WTC11 (cell line): ENCODE measurements at regions not wholly inside any gene's neighbourhood (a gene's known extent, or its start where the extent isn't known, plus 50 kb on each side); places are given as distances from the start of the nearest gene placed in this dataset.

Experiments
- ATAC-seq: fragments of 200-7000 bp; cut with Tn5 transposase; 2 replicates; pipeline ENCODE4 v1.10.0; 2021; ENCODE audit warnings: mild to moderate bottlenecking, moderate library complexity
- CTCF ChIA-PET: fragments of 300-600 bp; sonication (Branson Sonifier 250); formaldehyde crosslinking; loops from one replicate; lab custom pipeline; 2021; ENCODE audit warnings: antibody characterized with exemption; lab: Charles Lee
- POLR2A ChIA-PET: fragments of 350-600 bp; sonication (Branson Sonifier 250); formaldehyde crosslinking; loops from one replicate; lab custom pipeline; 2021; ENCODE audit warnings: antibody characterized with exemption; lab: Charles Lee
- DNase-seq: peaks from one replicate; pipeline ENCODE4 v3.0.0; 2021; ENCODE audit warnings: low spot score
- H3K27ac Mint-ChIP-seq: 2 replicates; pipeline ENCODE4 v1.8.0; 2021; ENCODE audit warnings: mixed read lengths
- H3K27me3 Mint-ChIP-seq: 2 replicates; pipeline ENCODE4 v1.8.0; 2021; ENCODE audit warnings: low read depth, mild to moderate bottlenecking, moderate library complexity, mixed read lengths
- H3K36me3 Mint-ChIP-seq: 2 replicates; pipeline ENCODE4 v1.8.0; 2021; ENCODE audit warnings: mixed read lengths
- H3K4me1 Mint-ChIP-seq: 2 replicates; pipeline ENCODE4 v1.8.0; 2022; ENCODE audit warnings: mixed read lengths
- H3K4me3 Mint-ChIP-seq: 2 replicates; pipeline ENCODE4 v1.8.0; 2021; ENCODE audit warnings: mild to moderate bottlenecking, moderate library complexity, mixed read lengths
- H3K9me3 Mint-ChIP-seq: 2 replicates; pipeline ENCODE4 v1.8.0; 2021; ENCODE audit warnings: mixed read lengths
- FOXJ3 ChIP-seq: sonication (generic); formaldehyde crosslinking; IDR thresholded peaks from 2 replicates; pipeline ENCODE4 v1.9.0; 2021; ENCODE audit warnings: missing genetic modification reagents, mild to moderate bottlenecking, borderline replicate concordance
- JUN ChIP-seq: sonication (generic); formaldehyde crosslinking; IDR thresholded peaks from 2 replicates; pipeline ENCODE4 v1.8.0; 2023; ENCODE audit warnings: mild to moderate bottlenecking, missing genetic modification reagents
- MYBL2 ChIP-seq: sonication (generic); formaldehyde crosslinking; IDR thresholded peaks from 2 replicates; pipeline ENCODE4 v1.8.1; 2023; ENCODE audit warnings: mild to moderate bottlenecking, moderate library complexity, missing genetic modification reagents
- NFATC4 ChIP-seq: fragments of 250-450 bp; sonication (Bioruptor Pico); IDR thresholded peaks from 2 replicates; pipeline ENCODE4 v1.9.0; 2021; ENCODE audit warnings: mild to moderate bottlenecking
- OVOL2 ChIP-seq: fragments of 250-450 bp; sonication (Bioruptor Pico); IDR thresholded peaks from 2 replicates; pipeline ENCODE4 v1.9.0; 2021; ENCODE audit warnings: mild to moderate bottlenecking, borderline replicate concordance
- SMAD3 ChIP-seq: sonication (generic); formaldehyde crosslinking; IDR thresholded peaks from 2 replicates; pipeline ENCODE4 v1.8.0; 2022; ENCODE audit warnings: missing genetic modification reagents, mild to moderate bottlenecking, borderline replicate concordance
- ZNF232 ChIP-seq: sonication (generic); formaldehyde crosslinking; IDR thresholded peaks from 2 replicates; pipeline ENCODE4 v1.8.0; 2022; ENCODE audit warnings: mild to moderate bottlenecking, missing genetic modification reagents
- ZNF317 ChIP-seq: sonication (generic); formaldehyde crosslinking; IDR thresholded peaks from 2 replicates; pipeline ENCODE4 v1.8.1; 2023; ENCODE audit warnings: low read depth, mild to moderate bottlenecking, moderate library complexity, missing genetic modification reagents, borderline replicate concordance
- ZNF416 ChIP-seq: fragments of 250-450 bp; sonication (Bioruptor Pico); IDR thresholded peaks from 2 replicates; pipeline ENCODE4 v1.9.0; 2021; ENCODE audit warnings: mild to moderate bottlenecking, inconsistent platforms
- TF ChIP-seq, protein P1 (sequence below): sonication (generic); formaldehyde crosslinking; IDR thresholded peaks from 2 replicates; pipeline ENCODE4 v1.8.1; 2022; ENCODE audit warnings: missing genetic modification reagents, borderline replicate concordance
- TF ChIP-seq, protein P2 (sequence below): fragments of 250-450 bp; sonication (Bioruptor Pico); IDR thresholded peaks from 2 replicates; pipeline ENCODE4 v1.9.0; 2021; ENCODE audit warnings: mild to moderate bottlenecking
- TF ChIP-seq, protein P3 (sequence below): fragments of 250-450 bp; sonication (Bioruptor Pico); IDR thresholded peaks from 2 replicates; pipeline ENCODE4 v2.1.2; 2022; ENCODE audit warnings: mild to moderate bottlenecking, moderate library complexity
- TF ChIP-seq, protein P4 (sequence below): sonication (generic); formaldehyde crosslinking; IDR thresholded peaks from 2 replicates; pipeline ENCODE4 v1.8.1; 2022; ENCODE audit warnings: low read depth, mild to moderate bottlenecking, moderate library complexity, missing genetic modification reagents, borderline replicate concordance
- TF ChIP-seq, protein P5 (sequence below): fragments of 250-450 bp; sonication (Bioruptor Pico); IDR thresholded peaks from 2 replicates; pipeline ENCODE4 v1.9.0; 2021; ENCODE audit warnings: mild to moderate bottlenecking, borderline replicate concordance
- TF ChIP-seq, protein P6 (sequence below): sonication (generic); formaldehyde crosslinking; IDR thresholded peaks from 2 replicates; pipeline ENCODE4 v1.8.0; 2022; ENCODE audit warnings: mild to moderate bottlenecking, missing genetic modification reagents
- TF ChIP-seq, protein P7 (sequence below): sonication (generic); formaldehyde crosslinking; IDR thresholded peaks from 2 replicates; pipeline ENCODE4 v1.8.1; 2022; ENCODE audit warnings: low read depth, missing genetic modification reagents, borderline replicate concordance
- TF ChIP-seq, protein P8 (sequence below): sonication (generic); formaldehyde crosslinking; IDR thresholded peaks from 2 replicates; pipeline ENCODE4 v1.8.1; 2023; ENCODE audit warnings: mild to moderate bottlenecking, missing genetic modification reagents, moderate library complexity

DNA sequence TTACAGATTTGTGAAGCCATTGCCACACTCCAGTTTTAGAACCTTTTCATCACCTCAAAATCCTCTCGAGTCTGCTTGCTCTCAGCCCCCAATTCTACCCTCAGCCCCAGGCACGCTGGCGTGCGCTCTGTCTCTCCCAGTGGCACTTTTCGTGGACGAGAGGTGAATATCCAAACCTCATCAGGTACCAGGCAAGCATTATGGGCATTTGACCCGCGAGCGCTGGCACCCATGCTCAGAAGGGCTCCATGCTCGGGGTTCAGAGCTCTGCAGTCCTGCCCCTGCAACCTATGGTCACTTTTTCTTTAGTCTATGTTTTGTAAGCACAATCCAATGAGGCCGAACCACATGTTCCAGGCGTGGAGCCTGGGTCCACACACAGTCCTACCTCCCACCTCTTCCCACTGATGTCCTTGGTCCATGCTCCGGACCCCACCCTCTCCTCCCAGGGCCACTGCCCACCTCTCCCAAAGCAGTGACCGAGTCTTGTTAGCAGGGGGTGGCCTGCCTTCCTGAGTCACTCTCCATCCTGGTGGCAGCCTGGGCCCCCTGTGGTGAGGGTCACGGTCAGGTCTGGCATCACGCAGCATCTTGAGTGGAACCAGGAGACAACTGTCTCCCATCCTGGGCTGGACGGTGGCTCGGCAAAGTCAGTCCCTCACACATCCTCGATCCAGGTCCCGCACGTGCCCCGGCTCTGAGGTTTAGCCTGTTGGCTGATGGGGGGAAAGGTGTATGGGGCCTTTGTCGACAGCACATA lies 256.9 kb downstream of the NDUFA10 start:
- Mint-ChIP-seq H3K27ac (no peak overlapping the region), H3K4me1 (no peaks in the 10 kb centered on the region), H3K27me3 (no peaks in the 10 kb centered on the region), H3K4me3 (no peak overlapping the region), H3K9me3 (peaks cover 19% of the 10 kb centered on the region)
- ChIA-PET CTCF (no interaction called here), POLR2A (no interaction called here)
- no peak for ATAC-seq
- no peak for TF ChIP-seq NFATC4 (CRISPR knock-in tag)
- no peak for TF ChIP-seq OVOL2 (CRISPR knock-in tag)
- TF ChIP-seq, protein P1, sequence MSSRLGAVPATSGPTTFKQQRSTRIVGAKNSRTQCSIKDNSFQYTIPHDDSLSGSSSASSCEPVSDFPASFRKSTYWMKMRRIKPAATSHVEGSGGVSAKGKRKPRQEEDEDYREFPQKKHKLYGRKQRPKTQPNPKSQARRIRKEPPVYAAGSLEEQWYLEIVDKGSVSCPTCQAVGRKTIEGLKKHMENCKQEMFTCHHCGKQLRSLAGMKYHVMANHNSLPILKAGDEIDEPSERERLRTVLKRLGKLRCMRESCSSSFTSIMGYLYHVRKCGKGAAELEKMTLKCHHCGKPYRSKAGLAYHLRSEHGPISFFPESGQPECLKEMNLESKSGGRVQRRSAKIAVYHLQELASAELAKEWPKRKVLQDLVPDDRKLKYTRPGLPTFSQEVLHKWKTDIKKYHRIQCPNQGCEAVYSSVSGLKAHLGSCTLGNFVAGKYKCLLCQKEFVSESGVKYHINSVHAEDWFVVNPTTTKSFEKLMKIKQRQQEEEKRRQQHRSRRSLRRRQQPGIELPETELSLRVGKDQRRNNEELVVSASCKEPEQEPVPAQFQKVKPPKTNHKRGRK (CRISPR knock-in tag) = no peak
- TF ChIP-seq FOXJ3 (CRISPR knock-in tag) = no peak
- no peak for TF ChIP-seq SMAD3
- TF ChIP-seq JUN (CRISPR knock-in tag) = no peak
- TF ChIP-seq, protein P2, sequence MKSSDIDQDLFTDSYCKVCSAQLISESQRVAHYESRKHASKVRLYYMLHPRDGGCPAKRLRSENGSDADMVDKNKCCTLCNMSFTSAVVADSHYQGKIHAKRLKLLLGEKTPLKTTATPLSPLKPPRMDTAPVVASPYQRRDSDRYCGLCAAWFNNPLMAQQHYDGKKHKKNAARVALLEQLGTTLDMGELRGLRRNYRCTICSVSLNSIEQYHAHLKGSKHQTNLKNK (CRISPR knock-in tag) = no peak
- TF ChIP-seq ZNF232 (CRISPR knock-in tag) = no peak
- TF ChIP-seq, protein P3, sequence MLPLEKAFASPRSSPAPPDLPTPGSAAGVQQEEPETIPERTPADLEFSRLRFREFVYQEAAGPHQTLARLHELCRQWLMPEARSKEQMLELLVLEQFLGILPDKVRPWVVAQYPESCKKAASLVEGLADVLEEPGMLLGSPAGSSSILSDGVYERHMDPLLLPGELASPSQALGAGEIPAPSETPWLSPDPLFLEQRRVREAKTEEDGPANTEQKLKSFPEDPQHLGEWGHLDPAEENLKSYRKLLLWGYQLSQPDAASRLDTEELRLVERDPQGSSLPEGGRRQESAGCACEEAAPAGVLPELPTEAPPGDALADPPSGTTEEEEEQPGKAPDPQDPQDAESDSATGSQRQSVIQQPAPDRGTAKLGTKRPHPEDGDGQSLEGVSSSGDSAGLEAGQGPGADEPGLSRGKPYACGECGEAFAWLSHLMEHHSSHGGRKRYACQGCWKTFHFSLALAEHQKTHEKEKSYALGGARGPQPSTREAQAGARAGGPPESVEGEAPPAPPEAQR (CRISPR knock-in tag) = no peak
- TF ChIP-seq, protein P4, sequence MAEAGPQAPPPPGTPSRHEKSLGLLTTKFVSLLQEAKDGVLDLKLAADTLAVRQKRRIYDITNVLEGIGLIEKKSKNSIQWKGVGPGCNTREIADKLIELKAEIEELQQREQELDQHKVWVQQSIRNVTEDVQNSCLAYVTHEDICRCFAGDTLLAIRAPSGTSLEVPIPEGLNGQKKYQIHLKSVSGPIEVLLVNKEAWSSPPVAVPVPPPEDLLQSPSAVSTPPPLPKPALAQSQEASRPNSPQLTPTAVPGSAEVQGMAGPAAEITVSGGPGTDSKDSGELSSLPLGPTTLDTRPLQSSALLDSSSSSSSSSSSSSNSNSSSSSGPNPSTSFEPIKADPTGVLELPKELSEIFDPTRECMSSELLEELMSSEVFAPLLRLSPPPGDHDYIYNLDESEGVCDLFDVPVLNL (CRISPR knock-in tag) = no peak
- TF ChIP-seq, protein P5, sequence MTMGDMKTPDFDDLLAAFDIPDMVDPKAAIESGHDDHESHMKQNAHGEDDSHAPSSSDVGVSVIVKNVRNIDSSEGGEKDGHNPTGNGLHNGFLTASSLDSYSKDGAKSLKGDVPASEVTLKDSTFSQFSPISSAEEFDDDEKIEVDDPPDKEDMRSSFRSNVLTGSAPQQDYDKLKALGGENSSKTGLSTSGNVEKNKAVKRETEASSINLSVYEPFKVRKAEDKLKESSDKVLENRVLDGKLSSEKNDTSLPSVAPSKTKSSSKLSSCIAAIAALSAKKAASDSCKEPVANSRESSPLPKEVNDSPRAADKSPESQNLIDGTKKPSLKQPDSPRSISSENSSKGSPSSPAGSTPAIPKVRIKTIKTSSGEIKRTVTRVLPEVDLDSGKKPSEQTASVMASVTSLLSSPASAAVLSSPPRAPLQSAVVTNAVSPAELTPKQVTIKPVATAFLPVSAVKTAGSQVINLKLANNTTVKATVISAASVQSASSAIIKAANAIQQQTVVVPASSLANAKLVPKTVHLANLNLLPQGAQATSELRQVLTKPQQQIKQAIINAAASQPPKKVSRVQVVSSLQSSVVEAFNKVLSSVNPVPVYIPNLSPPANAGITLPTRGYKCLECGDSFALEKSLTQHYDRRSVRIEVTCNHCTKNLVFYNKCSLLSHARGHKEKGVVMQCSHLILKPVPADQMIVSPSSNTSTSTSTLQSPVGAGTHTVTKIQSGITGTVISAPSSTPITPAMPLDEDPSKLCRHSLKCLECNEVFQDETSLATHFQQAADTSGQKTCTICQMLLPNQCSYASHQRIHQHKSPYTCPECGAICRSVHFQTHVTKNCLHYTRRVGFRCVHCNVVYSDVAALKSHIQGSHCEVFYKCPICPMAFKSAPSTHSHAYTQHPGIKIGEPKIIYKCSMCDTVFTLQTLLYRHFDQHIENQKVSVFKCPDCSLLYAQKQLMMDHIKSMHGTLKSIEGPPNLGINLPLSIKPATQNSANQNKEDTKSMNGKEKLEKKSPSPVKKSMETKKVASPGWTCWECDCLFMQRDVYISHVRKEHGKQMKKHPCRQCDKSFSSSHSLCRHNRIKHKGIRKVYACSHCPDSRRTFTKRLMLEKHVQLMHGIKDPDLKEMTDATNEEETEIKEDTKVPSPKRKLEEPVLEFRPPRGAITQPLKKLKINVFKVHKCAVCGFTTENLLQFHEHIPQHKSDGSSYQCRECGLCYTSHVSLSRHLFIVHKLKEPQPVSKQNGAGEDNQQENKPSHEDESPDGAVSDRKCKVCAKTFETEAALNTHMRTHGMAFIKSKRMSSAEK (CRISPR knock-in tag) = no peak
- TF ChIP-seq, all 79 proteins: peak for 0
- H3K36me3 Mint-ChIP-seq = peaks cover 3% of the 10 kb centered on the region
- DNase-seq = no peak

DNA sequence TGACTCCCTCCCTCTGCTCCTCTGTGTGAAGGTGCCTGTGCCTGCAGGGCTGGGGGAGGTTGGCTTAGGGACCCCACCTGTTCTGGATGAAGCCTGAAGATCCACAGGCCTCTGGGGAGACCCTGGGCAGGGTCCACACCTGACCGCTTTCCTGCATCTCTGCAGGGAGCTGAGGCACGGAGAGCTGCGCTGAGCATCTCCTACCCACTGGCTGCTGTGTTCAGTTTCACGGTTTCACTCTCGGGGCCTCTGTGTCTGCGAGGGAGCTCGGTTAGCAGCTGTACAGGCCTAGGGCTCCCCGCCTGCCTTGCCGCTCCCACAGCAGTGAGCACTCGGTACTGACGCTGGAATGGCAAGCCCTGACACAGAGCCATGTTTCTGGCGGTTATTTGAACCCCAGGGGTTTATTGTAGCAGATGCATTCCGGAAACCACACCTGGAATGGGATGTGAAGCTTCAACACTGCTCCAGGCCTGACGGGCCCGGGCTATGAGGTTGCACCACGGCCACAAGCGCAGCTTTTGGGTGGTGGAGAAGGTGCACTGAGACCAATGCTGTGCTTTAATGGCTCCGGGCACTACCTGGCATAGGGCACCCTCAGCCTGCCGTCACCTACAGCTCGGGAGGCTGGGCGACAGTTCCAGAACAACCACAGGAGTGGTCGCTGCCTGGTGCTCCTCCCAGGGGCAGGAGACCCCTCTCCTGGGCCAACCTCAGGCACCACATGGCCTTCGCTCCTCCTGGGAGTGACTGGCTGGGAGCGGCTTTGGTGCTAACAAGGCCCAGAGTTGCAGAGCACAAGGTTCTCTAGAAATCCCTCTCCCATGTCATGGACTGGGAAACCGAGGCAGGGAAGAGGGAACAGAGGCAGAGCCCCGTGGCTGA lies 257.9 kb downstream of the NDUFA10 start:
- H3K9me3 Mint-ChIP-seq = peaks cover 10% of the 10 kb centered on the region
- H3K27ac Mint-ChIP-seq = no peak overlapping the region
- ChIA-PET CTCF (no interaction called here), POLR2A (no interaction called here)
- H3K36me3 Mint-ChIP-seq = peaks cover 3% of the 10 kb centered on the region
- DNase-seq = no peak
- no peak for ATAC-seq
- no peaks in the 10 kb centered on the region for H3K27me3 Mint-ChIP-seq
- no peaks in the 10 kb centered on the region for H3K4me1 Mint-ChIP-seq
- H3K4me3 Mint-ChIP-seq = no peak overlapping the region
- TF ChIP-seq, protein P6, sequence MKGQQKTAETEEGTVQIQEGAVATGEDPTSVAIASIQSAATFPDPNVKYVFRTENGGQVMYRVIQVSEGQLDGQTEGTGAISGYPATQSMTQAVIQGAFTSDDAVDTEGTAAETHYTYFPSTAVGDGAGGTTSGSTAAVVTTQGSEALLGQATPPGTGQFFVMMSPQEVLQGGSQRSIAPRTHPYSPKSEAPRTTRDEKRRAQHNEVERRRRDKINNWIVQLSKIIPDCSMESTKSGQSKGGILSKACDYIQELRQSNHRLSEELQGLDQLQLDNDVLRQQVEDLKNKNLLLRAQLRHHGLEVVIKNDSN (CRISPR knock-in tag) = no peak
- TF ChIP-seq ZNF317 (CRISPR knock-in tag) (no peak), ZNF416 (CRISPR knock-in tag) (no peak), MYBL2 (no peak)
- TF ChIP-seq, protein P7, sequence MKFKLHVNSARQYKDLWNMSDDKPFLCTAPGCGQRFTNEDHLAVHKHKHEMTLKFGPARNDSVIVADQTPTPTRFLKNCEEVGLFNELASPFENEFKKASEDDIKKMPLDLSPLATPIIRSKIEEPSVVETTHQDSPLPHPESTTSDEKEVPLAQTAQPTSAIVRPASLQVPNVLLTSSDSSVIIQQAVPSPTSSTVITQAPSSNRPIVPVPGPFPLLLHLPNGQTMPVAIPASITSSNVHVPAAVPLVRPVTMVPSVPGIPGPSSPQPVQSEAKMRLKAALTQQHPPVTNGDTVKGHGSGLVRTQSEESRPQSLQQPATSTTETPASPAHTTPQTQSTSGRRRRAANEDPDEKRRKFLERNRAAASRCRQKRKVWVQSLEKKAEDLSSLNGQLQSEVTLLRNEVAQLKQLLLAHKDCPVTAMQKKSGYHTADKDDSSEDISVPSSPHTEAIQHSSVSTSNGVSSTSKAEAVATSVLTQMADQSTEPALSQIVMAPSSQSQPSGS (CRISPR knock-in tag) = no peak
- TF ChIP-seq, protein P8, sequence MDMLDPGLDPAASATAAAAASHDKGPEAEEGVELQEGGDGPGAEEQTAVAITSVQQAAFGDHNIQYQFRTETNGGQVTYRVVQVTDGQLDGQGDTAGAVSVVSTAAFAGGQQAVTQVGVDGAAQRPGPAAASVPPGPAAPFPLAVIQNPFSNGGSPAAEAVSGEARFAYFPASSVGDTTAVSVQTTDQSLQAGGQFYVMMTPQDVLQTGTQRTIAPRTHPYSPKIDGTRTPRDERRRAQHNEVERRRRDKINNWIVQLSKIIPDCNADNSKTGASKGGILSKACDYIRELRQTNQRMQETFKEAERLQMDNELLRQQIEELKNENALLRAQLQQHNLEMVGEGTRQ (CRISPR knock-in tag) = no peak
